ENCODE measurements at regions not wholly inside any gene's neighbourhood (a gene's known extent, or its start where the extent isn't known, plus 50 kb on each side); places are given as distances from the start of the nearest gene placed in this dataset.

GRCh38 chr10:33022691-33023090, 64.7 kb upstream of the ITGB1 start:
- Histone ChIP-seq H2AFZ (ENCODE audit: low read length) (no peak overlapping the region), H3K56ac (replicated peaks; ENCODE audit: insufficient read length, low read depth, low read length) (no peak overlapping the region), H3K27me3 (replicated peaks in 1 of 4; ENCODE audit: control insufficient read depth in 3 of 4, extremely low read depth in 1 of 4, insufficient read depth in 3 of 4, low read length in 3 of 4) (no peaks in the 10 kb centered on the region; a peak in 1 of 7 replicates), H2BK15ac (ENCODE audit: low read length) (no peak overlapping the region), H3K79me2 (ENCODE audit: control insufficient read depth in 1 of 2, insufficient read depth in 2 of 2, low read length in 2 of 2) (no peaks in the 10 kb centered on the region), H2BK120ac (replicated peaks; ENCODE audit: low read depth, low read length) (no peak overlapping the region), H3K14ac (ENCODE audit: insufficient read length) (no peak overlapping the region), H3K23me2 (ENCODE audit: low read depth, low read length) (no peaks in the 10 kb centered on the region), H3K4ac (replicated peaks; ENCODE audit: insufficient read length, low read depth, low read length) (no peak overlapping the region), H2BK12ac (ENCODE audit: low read depth, low read length) (no peak overlapping the region), H4K20me1 (replicated peaks in 1 of 2; ENCODE audit: control insufficient read depth in 1 of 2, insufficient read depth in 2 of 2, low read length in 2 of 2) (no peaks in the 10 kb centered on the region), H3K27ac (ENCODE audit: low read depth, low read length) (no peak overlapping the region), H3K23ac (ENCODE audit: insufficient read length) (no peak overlapping the region), H3K9me3 (ENCODE audit: insufficient read depth in 2 of 2, low read depth in 1 of 2, low read length in 1 of 2) (no peaks in the 10 kb centered on the region), H3K18ac (ENCODE audit: extremely low read depth, low read length) (no peak overlapping the region), H3K4me2 (ENCODE audit: insufficient read depth in 1 of 2, low read depth in 2 of 2, low read length in 2 of 2) (no peak overlapping the region), H2AK5ac (ENCODE audit: low read depth, low read length) (no peak overlapping the region), H3K36me3 (ENCODE audit: control insufficient read depth in 2 of 4, insufficient read depth in 4 of 4, low read length in 3 of 4) (no peaks in the 10 kb centered on the region), H4K5ac (ENCODE audit: insufficient read length, low read depth, low read length) (no peak overlapping the region), H3K4me3 (ENCODE audit: extremely low read depth in 1 of 4, insufficient read depth in 2 of 4, low read depth in 3 of 4, low read length in 4 of 4) (no peak overlapping the region), H3K4me1 (replicated peaks in 1 of 4; ENCODE audit: control insufficient read depth in 3 of 4, insufficient read depth in 4 of 4, low read length in 3 of 4) (peaks cover 0 to 11% (median 2%) of the 10 kb centered on the region in 4 experiments; a peak in 3 of 7 replicates), H2BK20ac (ENCODE audit: low read length) (no peak overlapping the region), H4K91ac (replicated peaks; ENCODE audit: insufficient read length, low read length) (no peak overlapping the region), H2BK5ac (ENCODE audit: low read depth, low read length) (no peak overlapping the region), H3K9ac (replicated peaks in 1 of 4; ENCODE audit: extremely low read depth in 1 of 4, low read depth in 3 of 4, low read length in 3 of 4) (no peak overlapping the region), H4K8ac (ENCODE audit: extremely low read depth, insufficient read depth, low read length) (no peak overlapping the region), H3K79me1 (ENCODE audit: low read depth, low read length) (no peaks in the 10 kb centered on the region)
- WGBS, 2 experiments (ENCODE audit: extremely low coverage in 1 of 2, insufficient coverage in 1 of 2, insufficient read length in 1 of 2, insufficient replicate concordance in 2 of 2, low coverage in 1 of 2, low lambda C conversion rate in 2 of 2, missing lambda C conversion rate in 1 of 2) = 72% methylated on average over 3 of the region's 3 CpGs; no CpG with 5 or more reads in 1 of the 2 experiments
- TF ChIP-seq CTCF (IDR thresholded peaks at IDR 0.05; ENCODE audit: control extremely low read depth in 1 of 3, insufficient read depth in 1 of 3, low read depth in 1 of 3, low read length in 3 of 3) = no peak
- no peak for TF ChIP-seq SP2 (IDR thresholded peaks at IDR 0.05; ENCODE audit: low read length)
- TF ChIP-seq EGR1 (IDR thresholded peaks at IDR 0.05; ENCODE audit: borderline replicate concordance, low read depth, low read length) = no peak
- no peak for TF ChIP-seq KDM1A (IDR thresholded peaks at IDR 0.05; ENCODE audit: borderline replicate concordance, low read length)
- TF ChIP-seq ZNF274 (IDR thresholded peaks at IDR 0.05; ENCODE audit: borderline replicate concordance, extremely low read depth, low read length) = no peak
- no peak for TF ChIP-seq GABPA (IDR thresholded peaks at IDR 0.05; ENCODE audit: borderline replicate concordance, insufficient read depth, low read length)
- FAIRE-seq (no peak), DNase-seq (ENCODE audit: low read depth in 1 of 2, low spot score in 2 of 2) (no peak)
- CTCF ChIA-PET (ENCODE audit: partially characterized antibody) = interaction anchor here (1.1 to 1.9 kb wide), 2 partner anchors 12 to 93 kb away, joined by 3 to 5 read pairs; no protein-coding TSS in a partner anchor
- POLR2A ChIA-PET (ENCODE audit: partially characterized antibody) = no interaction called here

All from H1 (cell line).